ENCODE measurements at regions not wholly inside any gene's neighbourhood (a gene's known extent, or its start where the extent isn't known, plus 50 kb on each side); places are given as distances from the start of the nearest gene placed in this dataset.

- intact Hi-C loops (cut with micrococcal nuclease), result no loop called here
Measured at GRCh38 chr3:70387889-70388288, 75.5 kb upstream of the MDFIC2 start.

- intact Hi-C loops (cut with micrococcal nuclease), result no loop called here
Measured at GRCh38 chr3:70386846-70387245, 74.4 kb upstream of the MDFIC2 start.

- intact Hi-C loops (cut with micrococcal nuclease), result no loop called here
Measured at GRCh38 chr3:70386043-70386442, 73.6 kb upstream of the MDFIC2 start.

GRCh38 chr3:70383360-70383831 lies 71.0 kb upstream of the MDFIC2 start:
- intact Hi-C loops (cut with micrococcal nuclease), result no loop called here

- intact Hi-C loops (cut with micrococcal nuclease), result no loop called here
Measured at GRCh38 chr3:70374179-70374578, 61.7 kb upstream of the MDFIC2 start.
